IMR-90 (cell line): ENCODE measurements at regions not wholly inside any gene's neighbourhood (a gene's known extent, or its start where the extent isn't known, plus 50 kb on each side); places are given as distances from the start of the nearest gene placed in this dataset.

Experiments used
- BHLHE40 ChIP-seq: fragments of 150-350 bp; IDR thresholded peaks from 2 replicates; pipeline ENCODE4 v1.6.1; 2016; ENCODE audit warnings: mild to moderate bottlenecking, low read depth, low read length
- CHD1 ChIP-seq: IDR thresholded peaks from 2 replicates; pipeline ENCODE4 v1.6.1; 2012; ENCODE audit warnings: low read depth, low read length, improper control_type of control experiment
- CTCF ChIP-seq: conservative IDR thresholded peaks from 2 replicates; pipeline ENCODE4 v1.5.1; 2012; ENCODE audit warnings: mild to moderate bottlenecking, low read depth, low read length, improper control_type of control experiment
- MAFK ChIP-seq: IDR thresholded peaks from 2 replicates; pipeline ENCODE4 v1.6.1; 2012; ENCODE audit warnings: low read depth, low read length, improper control_type of control experiment
- POLR2A ChIP-seq: IDR thresholded peaks from 2 replicates; pipeline ENCODE4 v1.6.1; 2012; ENCODE audit warnings: mild to moderate bottlenecking, low read depth, low read length
- RAD21 ChIP-seq: IDR thresholded peaks from 2 replicates; pipeline ENCODE4 v1.6.1; 2012; ENCODE audit warnings: low read length, improper control_type of control experiment
- RFX5 ChIP-seq: IDR thresholded peaks from 2 replicates; pipeline ENCODE4 v1.8.0; 2012; ENCODE audit warnings: low read depth, mild to moderate bottlenecking, low read length, moderate library complexity

- TF ChIP-seq CTCF (no peak), MAFK (no peak), POLR2A (no peak), CHD1 (no peak), RFX5 (no peak), RAD21 (no peak), BHLHE40 (no peak)
Measured at GRCh38 chr5:174526177-174526576, 198.2 kb upstream of the MSX2 start.
